ENCODE measurements at regions not wholly inside any gene's neighbourhood (a gene's known extent, or its start where the extent isn't known, plus 50 kb on each side); places are given as distances from the start of the nearest gene placed in this dataset.

GRCh38 chr13:22496803-22497508 lies 683.8 kb upstream of the SGCG start:
- TF ChIP-seq ZFX (IDR thresholded peaks at IDR 0.05; ENCODE audit: borderline replicate concordance): no peak
- no peak for TF ChIP-seq CTCF (IDR thresholded peaks at IDR 0.05)
- no peak overlapping the region for H3K27ac ChIP-seq

- no peak for TF ChIP-seq CTCF (IDR thresholded peaks at IDR 0.05)
- TF ChIP-seq ZFX (IDR thresholded peaks at IDR 0.05; ENCODE audit: borderline replicate concordance): no peak
- no peak overlapping the region for H3K27ac ChIP-seq
Observed at GRCh38 chr13:22497991-22498780, 682.6 kb upstream of the SGCG start.

- TF ChIP-seq ZFX (IDR thresholded peaks at IDR 0.05; ENCODE audit: borderline replicate concordance): no peak
- TF ChIP-seq CTCF (IDR thresholded peaks at IDR 0.05): no peak
- H3K27ac ChIP-seq: no peak overlapping the region
Observed at GRCh38 chr13:22499919-22500318, 680.9 kb upstream of the SGCG start.

- TF ChIP-seq ZFX (IDR thresholded peaks at IDR 0.05; ENCODE audit: borderline replicate concordance) (no peak), CTCF (IDR thresholded peaks at IDR 0.05) (no peak)
- no peak overlapping the region for H3K27ac ChIP-seq
Observed at GRCh38 chr13:22505489-22505888, 675.3 kb upstream of the SGCG start.

GRCh38 chr13:22506096-22506691 lies 674.6 kb upstream of the SGCG start:
- H3K27ac ChIP-seq: no peak overlapping the region
- no peak for TF ChIP-seq ZFX (IDR thresholded peaks at IDR 0.05; ENCODE audit: borderline replicate concordance)
- TF ChIP-seq CTCF (IDR thresholded peaks at IDR 0.05): no peak

GRCh38 chr13:22517544-22517943 lies 663.2 kb upstream of the SGCG start:
- no peak overlapping the region for H3K27ac ChIP-seq
- TF ChIP-seq CTCF (IDR thresholded peaks at IDR 0.05) (no peak), ZFX (IDR thresholded peaks at IDR 0.05; ENCODE audit: borderline replicate concordance) (no peak)

- no peak for TF ChIP-seq ZFX (IDR thresholded peaks at IDR 0.05; ENCODE audit: borderline replicate concordance)
- no peak for TF ChIP-seq CTCF (IDR thresholded peaks at IDR 0.05)
- H3K27ac ChIP-seq: no peak overlapping the region
Observed at GRCh38 chr13:22536851-22537250, 643.9 kb upstream of the SGCG start.

All from 22Rv1 (cell line).